PC-3 (cell line): ENCODE measurements at regions not wholly inside any gene's neighbourhood (a gene's known extent, or its start where the extent isn't known, plus 50 kb on each side); places are given as distances from the start of the nearest gene placed in this dataset.

ENCODE experiments used
- ATAC-seq: fragments of 200-7000 bp; cut with Tn5 transposase; 2 replicates; pipeline ENCODE4 v1.9.1; 2020; ENCODE audit warnings: mild to moderate bottlenecking, moderate library complexity
- BruUV-seq: library from RNA; stranded (reverse); fragments of 400-500 nt; replicated peaks from 2 replicates; lab custom pipeline; 2021; lab: Mats Ljungman, UMichigan
- CTCF ChIA-PET: fragments of 300-600 bp; sonication (Branson Sonifier 250); formaldehyde crosslinking; loops from one replicate; lab custom pipeline; 2022; ENCODE audit warnings: antibody characterized with exemption; lab: Charles Lee
- POLR2A ChIA-PET: fragments of 300-600 bp; sonication (Branson Sonifier 250); formaldehyde crosslinking; loops from one replicate; lab custom pipeline; 2022; ENCODE audit warnings: antibody characterized with exemption; ENCODE audit not compliant: unreplicated experiment; lab: Charles Lee
- DNase-seq: peaks from one replicate; pipeline ENCODE4 v3.0.0-alpha.2; 2015
- H2AFZ ChIP-seq: fragments of 300-600 bp; sonication (generic); 2 replicates; pipeline ENCODE4 v1.6.0; 2016; ENCODE audit warnings: antibody characterized with exemption, low read length
- H3F3A ChIP-seq: fragments of 300-600 bp; sonication (generic); one replicate; pipeline ENCODE4 v1.6.0; 2017; ENCODE audit warnings: antibody characterized with exemption, low read length, control low read depth, mild to moderate bottlenecking; ENCODE audit not compliant: unreplicated experiment
- H3K27ac ChIP-seq: fragments of 300-600 bp; sonication (generic); 2 replicates; pipeline ENCODE4 v1.5.1; 2016; ENCODE audit warnings: mild to moderate bottlenecking, low read length
- H3K27me3 ChIP-seq: fragments of 300-600 bp; sonication (generic); 2 replicates; pipeline ENCODE4 v1.6.1; 2016; ENCODE audit warnings: low read length, mixed read lengths
- H3K36me3 ChIP-seq: fragments of 300-600 bp; sonication (generic); 2 replicates; pipeline ENCODE4 v1.6.1; 2016; ENCODE audit warnings: low read depth, mixed run types, low read length, mixed read lengths
- H3K4me1 ChIP-seq: fragments of 300-600 bp; sonication (generic); 2 replicates; pipeline ENCODE4 v1.5.1; 2016; ENCODE audit warnings: low read length; ENCODE audit not compliant: insufficient read depth
- H3K4me2 ChIP-seq: fragments of 300-600 bp; sonication (generic); 2 replicates; pipeline ENCODE4 v1.6.0; 2016; ENCODE audit warnings: low read length
- H3K4me3 ChIP-seq: fragments of 300-600 bp; sonication (generic); 2 replicates; pipeline ENCODE4 v1.5.1; 2016; ENCODE audit warnings: mild to moderate bottlenecking, low read length, mixed read lengths
- H3K79me2 ChIP-seq: fragments of 300-600 bp; sonication (generic); 2 replicates; pipeline ENCODE4 v1.6.1; 2017; ENCODE audit warnings: low read length, mixed read lengths
- H3K9ac ChIP-seq: fragments of 300-600 bp; sonication (generic); 2 replicates; pipeline ENCODE4 v1.6.0; 2016; ENCODE audit warnings: mild to moderate bottlenecking, low read length
- H3K9me2 ChIP-seq: fragments of 300-600 bp; sonication (generic); replicated peaks from 2 replicates; pipeline ENCODE4 v1.6.1; 2016; ENCODE audit warnings: mixed run types, low read length, mixed read lengths
- H3K9me3 ChIP-seq: fragments of 300-600 bp; sonication (generic); 2 replicates; pipeline ENCODE4 v1.6.1; 2016; ENCODE audit warnings: low read length, mixed read lengths
- H4K20me1 ChIP-seq: fragments of 300-600 bp; sonication (generic); 2 replicates; pipeline ENCODE4 v1.6.1; 2016; ENCODE audit warnings: low read length, mixed read lengths
- CTCF ChIP-seq: fragments of 300-600 bp; sonication (generic); conservative IDR thresholded peaks from 2 replicates; pipeline ENCODE4 v1.5.1; 2017; ENCODE audit warnings: antibody characterized with exemption, low read depth, mild to moderate bottlenecking, low read length
- EZH2 ChIP-seq: fragments of 300-600 bp; sonication (generic); IDR thresholded peaks from one replicate; pipeline ENCODE4 v1.6.1; 2017; ENCODE audit warnings: antibody characterized with exemption, mild to moderate bottlenecking, low read length; ENCODE audit not compliant: unreplicated experiment
- EZH2phosphoT487 ChIP-seq: fragments of 300-600 bp; sonication (generic); IDR thresholded peaks from 2 replicates; pipeline ENCODE4 v1.6.1; 2018; ENCODE audit warnings: mild to moderate bottlenecking, antibody characterized with exemption, low read length, borderline replicate concordance
- intact Hi-C: fragments of 100-400 bp; cut with micrococcal nuclease; formaldehyde crosslinking; loops from 2 replicates; pipeline ENCODE4 v1.9.0; 2023

GRCh38 chr14:101474563-101475455, 86.5 kb upstream of the DIO3 start:
- no peak for TF ChIP-seq EZH2
- TF ChIP-seq CTCF, result no peak
- no peak for TF ChIP-seq EZH2phosphoT487
- Histone ChIP-seq H3K27ac (peak overlapping the region; percentile 99), H3K4me3 (peak overlapping the region; percentile 72), H3K79me2 (peaks cover 45% of the 10 kb centered on the region), H3K4me2 (peak overlapping the region; percentile 96), H3K9me3 (no peaks in the 10 kb centered on the region), H2AFZ (peak overlapping the region; percentile 42; the same call in 1 of the 2 replicates), H3K9me2 (no peaks in the 10 kb centered on the region), H3K4me1 (peaks cover 53% of the 10 kb centered on the region), H3K27me3 (no peaks in the 10 kb centered on the region), H3K36me3 (peaks cover 6% of the 10 kb centered on the region), H3F3A (peaks cover 7% of the 10 kb centered on the region), H4K20me1 (no peaks in the 10 kb centered on the region), H3K9ac (peak overlapping the region; percentile 88)
- POLR2A ChIA-PET, result no interaction called here
- CTCF ChIA-PET, result no interaction called here
- DNase-seq (no peak), ATAC-seq (no peak)
- no TSS peak for BruUV-seq
- intact Hi-C loops, result loop anchor here (5.0 kb wide), 1 partner anchor 403 kb away; no protein-coding TSS in a partner anchor

DNA sequence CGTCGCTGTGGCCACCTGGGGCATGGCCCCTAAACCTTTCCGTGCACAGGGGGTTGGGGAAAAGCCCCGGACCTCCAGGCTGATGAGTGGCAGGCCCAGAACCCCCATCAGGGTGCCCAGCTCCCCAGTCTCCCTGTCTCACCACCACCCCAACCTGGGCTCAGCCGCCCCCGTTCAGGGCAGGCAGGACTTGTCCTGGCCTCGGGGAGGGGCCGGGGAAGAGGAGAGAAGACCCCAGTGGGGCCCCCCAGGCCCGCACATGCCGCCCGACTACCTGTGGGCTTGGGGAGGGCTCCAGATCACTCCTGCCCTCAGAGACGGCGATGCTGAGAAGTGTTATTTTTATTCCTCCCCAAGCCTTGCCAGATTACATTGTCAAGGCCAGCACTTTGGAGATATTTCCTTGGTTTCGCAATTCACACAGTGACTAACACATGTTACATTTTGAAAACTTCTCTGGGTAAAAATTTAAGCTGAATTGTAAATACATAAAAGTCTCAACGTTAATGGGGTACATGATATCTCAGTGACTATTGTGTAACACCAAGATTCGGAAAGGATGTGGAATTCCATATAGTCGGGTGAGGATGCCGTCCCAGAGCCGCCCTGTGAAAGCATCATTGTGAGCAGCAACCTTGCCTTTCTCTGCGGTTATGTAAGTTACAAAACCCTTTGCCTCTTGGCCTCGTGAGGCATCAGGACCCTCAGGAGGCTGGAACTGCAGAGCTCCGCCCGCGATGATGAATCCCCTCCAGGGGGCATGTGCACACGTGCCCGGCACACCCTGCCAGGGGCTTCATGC, 85.6 kb upstream of the DIO3 start:
- TF ChIP-seq CTCF (no peak), EZH2phosphoT487 (no peak), EZH2 (no peak)
- Histone ChIP-seq H3K4me3 (peak overlapping the region; percentile 72), H3K27ac (peak overlapping the region; percentile 99), H3K36me3 (no peaks in the 10 kb centered on the region), H3K27me3 (no peaks in the 10 kb centered on the region), H3K79me2 (peaks cover 45% of the 10 kb centered on the region), H3K4me2 (peak overlapping the region; percentile 96), H4K20me1 (no peaks in the 10 kb centered on the region), H3K9me2 (no peaks in the 10 kb centered on the region), H2AFZ (peak overlapping the region; percentile 42), H3K9me3 (no peaks in the 10 kb centered on the region), H3K9ac (peak overlapping the region; percentile 88), H3K4me1 (peaks cover 61% of the 10 kb centered on the region), H3F3A (peaks cover 13% of the 10 kb centered on the region)
- ChIA-PET CTCF (interaction anchor here (0.7 kb wide), 1 partner anchor 70 kb away, joined by 5 read pairs; no protein-coding TSS in a partner anchor), POLR2A (no interaction called here)
- no TSS peak for BruUV-seq
- ATAC-seq (peak; percentile 6; the same call in 1 of the 2 replicates), DNase-seq (peak; percentile 88)
- intact Hi-C loops, result loop anchor here (5.0 kb wide), 1 partner anchor 403 kb away; no protein-coding TSS in a partner anchor
